A673 (cell line): ENCODE measurements at regions not wholly inside any gene's neighbourhood (a gene's known extent, or its start where the extent isn't known, plus 50 kb on each side); places are given as distances from the start of the nearest gene placed in this dataset.
"Not testable (repeated sequence)": the region's sequence is repeated elsewhere in the genome, so short reads cannot be mapped to it uniquely, and the experiment has no call there.

Source experiments
- BruUV-seq: library from RNA; stranded (reverse); fragments of 400-500 nt; replicated peaks from 2 replicates; lab custom pipeline; 2021; lab: Mats Ljungman, UMichigan
- CTCF ChIA-PET: fragments of 300-600 bp; sonication (Branson Sonifier 250); formaldehyde crosslinking; loops from one replicate; lab custom pipeline; 2022; ENCODE audit warnings: antibody characterized with exemption; lab: Charles Lee
- POLR2A ChIA-PET: fragments of 300-600 bp; sonication (Branson Sonifier 250); formaldehyde crosslinking; loops from one replicate; lab custom pipeline; 2022; ENCODE audit warnings: antibody characterized with exemption; ENCODE audit not compliant: low non-redundant PET; lab: Charles Lee
- DNase-seq: peaks from one replicate; pipeline ENCODE4 v3.0.0-alpha.2; 2015; ENCODE audit warnings: low spot score
- H3K27ac ChIP-seq: fragments of 200-600 bp; sonication (generic); 2 replicates; pipeline ENCODE4 v1.5.1; 2016; ENCODE audit warnings: mixed run types, low read depth, mild to moderate bottlenecking, mixed read lengths, antibody characterized with exemption, low read length; ENCODE audit not compliant: poor library complexity, severe bottlenecking
- H3K27me3 ChIP-seq: fragments of 200-600 bp; sonication (generic); replicated peaks from 2 replicates; pipeline ENCODE4 v1.6.1; 2017; ENCODE audit warnings: mixed run types, low read depth, mild to moderate bottlenecking, mixed read lengths, antibody characterized with exemption, low read length; ENCODE audit not compliant: insufficient read depth, poor library complexity
- H3K36me3 ChIP-seq: fragments of 200-600 bp; sonication (generic); 2 replicates; pipeline ENCODE4 v1.6.1; 2016; ENCODE audit warnings: mixed run types, mild to moderate bottlenecking, mixed read lengths, antibody characterized with exemption, low read length; ENCODE audit not compliant: insufficient read depth, poor library complexity, severe bottlenecking
- H3K4me1 ChIP-seq: fragments of 200-600 bp; sonication (generic); 2 replicates; pipeline ENCODE4 v1.6.1; 2017; ENCODE audit warnings: mixed run types, mild to moderate bottlenecking, mixed read lengths, antibody characterized with exemption, low read length; ENCODE audit not compliant: insufficient read depth, poor library complexity, severe bottlenecking
- H3K4me3 ChIP-seq: fragments of 200-600 bp; sonication (generic); 2 replicates; pipeline ENCODE4 v1.5.1; 2016; ENCODE audit warnings: low read depth, mixed run types, mild to moderate bottlenecking, mixed read lengths, low read length; ENCODE audit not compliant: poor library complexity, severe bottlenecking
- H3K9me3 ChIP-seq: fragments of 200-600 bp; sonication (generic); 2 replicates; pipeline ENCODE4 v1.6.1; 2016; ENCODE audit warnings: mixed run types, low read depth, mild to moderate bottlenecking, mixed read lengths, antibody characterized with exemption, low read length; ENCODE audit not compliant: poor library complexity, severe bottlenecking
- CTCF ChIP-seq: fragments of 300-800, 200-600 bp; sonication (generic); conservative IDR thresholded peaks from 2 replicates; pipeline ENCODE4 v1.5.1; 2017; ENCODE audit warnings: low read depth, mild to moderate bottlenecking, antibody characterized with exemption, low read length, moderate library complexity, mixed read lengths
- EZH2 ChIP-seq: fragments of 200-600 bp; sonication (generic); IDR thresholded peaks from 2 replicates; pipeline ENCODE4 v1.6.1; 2017; ENCODE audit warnings: borderline replicate concordance, low read depth, mild to moderate bottlenecking, mixed read lengths, antibody characterized with exemption, low read length; ENCODE audit not compliant: poor library complexity, severe bottlenecking
- intact Hi-C: fragments of 100-400 bp; cut with micrococcal nuclease; formaldehyde crosslinking; loops from one replicate; pipeline ENCODE4 v1.10.0; 2022; ENCODE audit not compliant: unreplicated experiment

GRCh38 chr5:62231576-62231975, 74.4 kb upstream of the KIF2A start:
- no peak overlapping the region for H3K27ac ChIP-seq
- BruUV-seq: no TSS peak
- ChIA-PET POLR2A (no interaction called here), CTCF (no interaction called here)
- intact Hi-C loops: no loop called here
- TF ChIP-seq CTCF (no peak), EZH2 (no peak)
- H3K27me3 ChIP-seq: no peaks in the 10 kb centered on the region
- DNase-seq: no peak
- H3K4me3 ChIP-seq: no peak overlapping the region
- H3K9me3 ChIP-seq: no peaks in the 10 kb centered on the region
- no peaks in the 10 kb centered on the region for H3K4me1 ChIP-seq
- no peaks in the 10 kb centered on the region for H3K36me3 ChIP-seq

- DNase-seq, intact Hi-C loops, POLR2A ChIA-PET, CTCF ChIA-PET, H3K9me3 ChIP-seq, H3K27ac ChIP-seq, H3K27me3 ChIP-seq, H3K4me1 ChIP-seq, BruUV-seq, H3K36me3 ChIP-seq, H3K4me3 ChIP-seq: not testable (repeated sequence)
Observed at GRCh38 chr5:62232218-62232617, 73.8 kb upstream of the KIF2A start.

- H3K27me3 ChIP-seq, intact Hi-C loops, H3K4me3 ChIP-seq, H3K27ac ChIP-seq, H3K36me3 ChIP-seq, BruUV-seq, H3K9me3 ChIP-seq, DNase-seq, POLR2A ChIA-PET, H3K4me1 ChIP-seq: not testable (repeated sequence)
- CTCF ChIA-PET: interaction anchor here (0.7 kb wide), 1 partner anchor 35 kb away, joined by 3 read pairs; no protein-coding TSS in a partner anchor
Observed at GRCh38 chr5:62233083-62234046, 72.6 kb upstream of the KIF2A start.

- H3K9me3 ChIP-seq, H3K36me3 ChIP-seq, H3K4me1 ChIP-seq, POLR2A ChIA-PET, CTCF ChIA-PET, BruUV-seq, DNase-seq, H3K4me3 ChIP-seq, H3K27ac ChIP-seq, H3K27me3 ChIP-seq, intact Hi-C loops: not testable (repeated sequence)
Observed at GRCh38 chr5:62236593-62236992, 69.4 kb upstream of the KIF2A start.

- H3K36me3 ChIP-seq, BruUV-seq, H3K9me3 ChIP-seq, H3K4me1 ChIP-seq, H3K4me3 ChIP-seq, intact Hi-C loops, POLR2A ChIA-PET, DNase-seq, H3K27ac ChIP-seq, CTCF ChIA-PET, H3K27me3 ChIP-seq: not testable (repeated sequence)
Observed at GRCh38 chr5:62237944-62238343, 68.1 kb upstream of the KIF2A start.

GRCh38 chr5:62238584-62238983, 67.4 kb upstream of the KIF2A start:
- CTCF ChIA-PET: not testable (repeated sequence)

More at GRCh38 chr5:62238584-62238983, 67.4 kb upstream of the KIF2A start:
- H3K4me3 ChIP-seq, BruUV-seq, intact Hi-C loops, POLR2A ChIA-PET, H3K9me3 ChIP-seq, H3K27ac ChIP-seq, H3K4me1 ChIP-seq, DNase-seq, H3K27me3 ChIP-seq, H3K36me3 ChIP-seq: not testable (repeated sequence)
